ENCODE measurements at regions not wholly inside any gene's neighbourhood (a gene's known extent, or its start where the extent isn't known, plus 50 kb on each side); places are given as distances from the start of the nearest gene placed in this dataset.

GRCh38 chrX:74090049-74090448 is 213.9 kb upstream of the ZCCHC13 start:
- DNase-seq (no peak), ATAC-seq (ENCODE audit: poor library complexity) (no peak)
- Histone ChIP-seq H3K9me3 (ENCODE audit: control insufficient read depth in 1 of 2, insufficient read depth in 1 of 2, low read length in 2 of 2) (peaks cover 0 to 11% of the 10 kb centered on the region in 2 experiments), H3K4me1 (ENCODE audit: insufficient read depth, low read length) (no peaks in the 10 kb centered on the region), H3K36me3 (ENCODE audit: insufficient read depth, low read length) (no peaks in the 10 kb centered on the region), H3K4me3 (ENCODE audit: low read length) (no peak overlapping the region), H3K27ac (ENCODE audit: low read depth in 1 of 2, low read length in 2 of 2) (no peak overlapping the region), H3K27me3 (ENCODE audit: control insufficient read depth in 1 of 2, insufficient read depth in 2 of 2, low read length in 2 of 2) (no peaks in the 10 kb centered on the region)
- intact Hi-C loops (cut with DNase I, micrococcal nuclease) = no loop called here
- ChIA-PET POLR2A (no interaction called here), CTCF (no interaction called here)
- TF ChIP-seq CTCF (IDR thresholded peaks at IDR 0.05) = no peak
- no peak overlapping the region for H3K27ac Mint-ChIP-seq
- peaks cover 6% of the 10 kb centered on the region for H3K9me3 Mint-ChIP-seq
- no peaks in the 10 kb centered on the region for H3K27me3 Mint-ChIP-seq
- H3K36me3 Mint-ChIP-seq (ENCODE audit: low read depth) = peaks cover 24% of the 10 kb centered on the region
- H3K4me3 Mint-ChIP-seq = no peak overlapping the region
- no peaks in the 10 kb centered on the region for H3K4me1 Mint-ChIP-seq (ENCODE audit: low read depth)

- POLR2A ChIA-PET = no interaction called here
- no peak for DNase-seq
- Mint-ChIP-seq H3K4me1 (ENCODE audit: low read depth) (no peaks in the 10 kb centered on the region), H3K36me3 (ENCODE audit: low read depth) (peaks cover 34% of the 10 kb centered on the region), H3K4me3 (no peak overlapping the region), H3K27me3 (no peaks in the 10 kb centered on the region), H3K27ac (no peak overlapping the region), H3K9me3 (peaks cover 6% of the 10 kb centered on the region)
- Histone ChIP-seq H3K27me3 (ENCODE audit: control insufficient read depth in 1 of 2, insufficient read depth in 2 of 2, low read length in 2 of 2) (no peaks in the 10 kb centered on the region), H3K4me1 (ENCODE audit: insufficient read depth, low read length) (no peaks in the 10 kb centered on the region), H3K27ac (ENCODE audit: low read depth in 1 of 2, low read length in 2 of 2) (no peak overlapping the region), H3K9me3 (ENCODE audit: control insufficient read depth in 1 of 2, insufficient read depth in 1 of 2, low read length in 2 of 2) (peaks cover 0 to 11% of the 10 kb centered on the region in 2 experiments), H3K36me3 (ENCODE audit: insufficient read depth, low read length) (no peaks in the 10 kb centered on the region), H3K4me3 (ENCODE audit: low read length) (no peak overlapping the region)
- CTCF ChIA-PET = no interaction called here
- intact Hi-C loops (cut with DNase I, micrococcal nuclease) = no loop called here
- no peak for TF ChIP-seq CTCF (IDR thresholded peaks at IDR 0.05)
- ATAC-seq (ENCODE audit: poor library complexity) = no peak
Observed at GRCh38 chrX:74085642-74086236, 218.2 kb upstream of the ZCCHC13 start.

- no peaks in the 10 kb centered on the region for H3K4me1 Mint-ChIP-seq (ENCODE audit: low read depth)
- no peaks in the 10 kb centered on the region for H3K27me3 ChIP-seq (ENCODE audit: control insufficient read depth in 1 of 2, insufficient read depth in 2 of 2, low read length in 2 of 2)
- H3K27me3 Mint-ChIP-seq = no peaks in the 10 kb centered on the region
- intact Hi-C loops (cut with DNase I, micrococcal nuclease) = no loop called here
- H3K4me1 ChIP-seq (ENCODE audit: insufficient read depth, low read length) = no peaks in the 10 kb centered on the region
- no peak for TF ChIP-seq CTCF (IDR thresholded peaks at IDR 0.05)
- ChIA-PET POLR2A (no interaction called here), CTCF (interaction anchor here (0.5 to 0.6 kb wide), 2 partner anchors 1038 to 1895 kb away, joined by 3 to 5 read pairs; no protein-coding TSS in a partner anchor)
- no peak overlapping the region for H3K27ac ChIP-seq (ENCODE audit: low read depth in 1 of 2, low read length in 2 of 2)
- peaks cover 2% of the 10 kb centered on the region for H3K9me3 Mint-ChIP-seq
- ATAC-seq (ENCODE audit: poor library complexity) = no peak
- no peak for DNase-seq
- H3K27ac Mint-ChIP-seq = no peak overlapping the region
- no peaks in the 10 kb centered on the region for H3K36me3 ChIP-seq (ENCODE audit: insufficient read depth, low read length)
- H3K4me3 Mint-ChIP-seq = no peak overlapping the region
- peaks cover 21% of the 10 kb centered on the region for H3K36me3 Mint-ChIP-seq (ENCODE audit: low read depth)
- peaks cover 4 to 6% of the 10 kb centered on the region in 2 experiments for H3K9me3 ChIP-seq (ENCODE audit: control insufficient read depth in 1 of 2, insufficient read depth in 1 of 2, low read length in 2 of 2)
- H3K4me3 ChIP-seq (ENCODE audit: low read length) = no peak overlapping the region
Observed at GRCh38 chrX:74080165-74080564, 223.8 kb upstream of the ZCCHC13 start.
